ENCODE measurements at regions not wholly inside any gene's neighbourhood (a gene's known extent, or its start where the extent isn't known, plus 50 kb on each side); places are given as distances from the start of the nearest gene placed in this dataset.

GRCh38 chr3:139735191-139735590 lies 57.4 kb upstream of the NMNAT3 start:
- DNase-seq (ENCODE audit: low spot score) (no peak), FAIRE-seq (no peak)

DNA sequence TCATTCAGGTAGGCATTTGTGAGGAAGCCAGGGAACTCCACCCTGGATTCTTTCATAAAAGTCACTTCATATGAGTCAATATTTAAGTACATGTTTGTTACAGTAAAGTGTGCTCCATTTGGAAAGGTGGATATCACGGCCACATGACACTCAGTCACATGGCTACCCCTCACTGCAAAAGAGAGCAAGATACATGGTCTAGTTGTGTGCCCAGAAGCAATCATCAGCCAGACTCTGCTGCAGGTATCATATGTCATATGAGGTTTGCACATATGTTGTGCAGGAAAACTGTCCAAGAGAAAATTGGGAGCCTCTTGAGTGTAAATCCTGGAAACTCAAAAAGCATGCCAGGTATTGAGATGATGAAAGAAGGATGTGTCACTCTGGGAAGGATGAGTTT lies 55.0 kb upstream of the NMNAT3 start:
- FAIRE-seq (no peak), DNase-seq (ENCODE audit: low spot score) (no peak)

- DNase-seq (ENCODE audit: low spot score) (no peak), FAIRE-seq (no peak)
Measured at GRCh38 chr3:139729300-139729699, 51.5 kb upstream of the NMNAT3 start.

GRCh38 chr3:139728414-139728813 lies 50.6 kb upstream of the NMNAT3 start:
- DNase-seq (ENCODE audit: low spot score): no peak
- FAIRE-seq: no peak
